HepG2 (cell line): ENCODE measurements at regions not wholly inside any gene's neighbourhood (a gene's known extent, or its start where the extent isn't known, plus 50 kb on each side); places are given as distances from the start of the nearest gene placed in this dataset.

Experiments
- ATAC-seq: fragments of 200-7000 bp; cut with Tn5 transposase; 3 replicates; pipeline ENCODE4 v1.9.1; 2020; ENCODE audit warnings: mild to moderate bottlenecking, moderate library complexity
- BruUV-seq: library from RNA; stranded (reverse); fragments of 400-500 nt; replicated peaks from 2 replicates; lab custom pipeline; 2021; lab: Mats Ljungman, UMichigan
- CTCF ChIA-PET: fragments of 300-600 bp; formaldehyde crosslinking; extraction: SDS; loops from one replicate; lab custom pipeline; 2021; ENCODE audit warnings: low total read pairs, inconsistent platforms, low intra/inter-chr PET ratio; lab: Yijun Ruan, JAX
- POLR2A ChIA-PET: fragments of 350-600 bp; sonication (Branson Sonifier 250); formaldehyde crosslinking; loops from one replicate; lab custom pipeline; 2020; ENCODE audit warnings: antibody characterized with exemption, inconsistent platforms; lab: Yijun Ruan, JAX
- DNase-seq: peaks from one replicate; pipeline ENCODE4 v3.0.0-alpha.2; 2015; ENCODE audit warnings: low spot score
- FAIRE-seq: peaks from 3 replicates; lab custom pipeline; 2011; peaks lifted over from hg19 to GRCh38; lab: Jason Lieb, UNC
- H2AFZ ChIP-seq: one replicate; pipeline ENCODE4 v1.6.1; 2011; ENCODE audit warnings: low read length, inconsistent platforms
- H3K27ac ChIP-seq: fragments of 300-600 bp; 3 replicates; pipeline ENCODE4 v1.8.0; 2011; ENCODE audit warnings: mixed run types, mild to moderate bottlenecking, mixed read lengths, low read length, inconsistent platforms; ENCODE audit not compliant: insufficient read depth; ENCODE audit errors: extremely low read length
- H3K27me3 ChIP-seq, 2 experiments: fragments of 200-600 bp in 1 of 2; 2 replicates in 1 of 2; 3 replicates in 1 of 2; pipeline versions ENCODE4 v1.6.0 to v1.8.0; 2011; ENCODE audit warnings: low read length in 2 of 2, mild to moderate bottlenecking in 2 of 2, moderate library complexity in 2 of 2, inconsistent platforms in 1 of 2; ENCODE audit not compliant: insufficient read depth in 2 of 2, control insufficient read depth in 1 of 2
- H3K36me3 ChIP-seq, 2 experiments: fragments of 200-600 bp in 1 of 2; replicated peaks in 1 of 2; 2 replicates in 1 of 2; 3 replicates in 1 of 2; pipeline versions ENCODE4 v1.5.1 to v1.8.0; 2011; ENCODE audit warnings: low read length in 2 of 2, inconsistent platforms in 1 of 2; ENCODE audit not compliant: insufficient read depth in 2 of 2, control insufficient read depth in 1 of 2
- H3K4me1 ChIP-seq: 2 replicates; pipeline ENCODE4 v1.5.1; 2012; ENCODE audit warnings: low read length, inconsistent platforms; ENCODE audit not compliant: insufficient read depth
- H3K4me2 ChIP-seq: 2 replicates; pipeline ENCODE4 v1.6.0; 2011; ENCODE audit warnings: low read depth, low read length, inconsistent platforms
- H3K4me3 ChIP-seq, 3 experiments: fragments of 200-600 bp in 1 of 3; sonication (generic), shearing (Covaris generic) in 1 of 3; replicated peaks in 1 of 3; 2 replicates each; pipeline ENCODE4 v1.5.1; 2011 to 2016; ENCODE audit warnings: low read length in 3 of 3, inconsistent platforms in 2 of 3, low read depth in 2 of 3, mild to moderate bottlenecking in 2 of 3, control low read depth in 1 of 3, mixed read lengths in 1 of 3; ENCODE audit not compliant: insufficient read depth in 1 of 3
- H3K79me2 ChIP-seq: one replicate; pipeline ENCODE4 v1.6.1; 2011; ENCODE audit warnings: low read length, inconsistent platforms; ENCODE audit not compliant: insufficient read depth
- H3K9ac ChIP-seq: 2 replicates; pipeline ENCODE4 v1.6.0; 2011; ENCODE audit warnings: mild to moderate bottlenecking, low read depth, low read length, inconsistent platforms; ENCODE audit not compliant: insufficient read depth
- H3K9me3 ChIP-seq: 2 replicates; pipeline ENCODE4 v1.5.1; 2012; ENCODE audit warnings: mild to moderate bottlenecking, low read length
- H4K20me1 ChIP-seq: 2 replicates; pipeline ENCODE4 v1.6.0; 2011; ENCODE audit warnings: inconsistent platforms, mild to moderate bottlenecking, low read length, moderate library complexity; ENCODE audit not compliant: insufficient read depth
- AKAP8 ChIP-seq: sonication (generic); formaldehyde crosslinking; IDR thresholded peaks from 2 replicates; pipeline ENCODE4 v1.5.1; 2020; ENCODE audit warnings: mild to moderate bottlenecking, missing genetic modification reagents
- CREB1 ChIP-seq, 2 experiments: fragments of 450-650 bp in 1 of 2; IDR thresholded peaks; 2 replicates each; pipeline ENCODE4 v1.6.1; 2016 to 2017; ENCODE audit warnings: control low read depth in 1 of 2, mild to moderate bottlenecking in 1 of 2, missing compliant biosample characterization in 1 of 2, missing genetic modification characterization in 1 of 2
- DPF2 ChIP-seq: sonication (generic); formaldehyde crosslinking; IDR thresholded peaks from 2 replicates; pipeline ENCODE4 v1.4.0; 2020; ENCODE audit warnings: mild to moderate bottlenecking, low read depth, missing genetic modification reagents, borderline replicate concordance
- KDM5B ChIP-seq: sonication (generic); formaldehyde crosslinking; IDR thresholded peaks from 2 replicates; pipeline ENCODE4 v1.4.0; 2020; ENCODE audit warnings: missing genetic modification reagents, mild to moderate bottlenecking, borderline replicate concordance
- NR2F6 ChIP-seq, 2 experiments: IDR thresholded peaks; 2 replicates each; pipeline ENCODE4 v1.6.1; 2016; ENCODE audit warnings: antibody characterized with exemption in 1 of 2, mild to moderate bottlenecking in 1 of 2
- PCBP1 ChIP-seq: fragments of 200-400 bp; formaldehyde crosslinking; IDR thresholded peaks from 2 replicates; pipeline ENCODE4 v1.6.1; 2017; ENCODE audit warnings: mild to moderate bottlenecking, low read depth, low read length, borderline replicate concordance
- SP1 ChIP-seq, 2 experiments: fragments of 450-650 bp in 1 of 2; sonication (generic) in 1 of 2; formaldehyde crosslinking in 1 of 2; IDR thresholded peaks; 2 replicates each; pipeline versions ENCODE4 v1.4.0 to v1.6.1; 2016 to 2020; ENCODE audit warnings: missing genetic modification reagents in 1 of 2
- TMF1 ChIP-seq: sonication (generic); formaldehyde crosslinking; IDR thresholded peaks from 2 replicates; pipeline ENCODE4 v1.8.1; 2022; ENCODE audit warnings: low read depth, missing genetic modification reagents
- ZNF350 ChIP-seq: sonication (generic); formaldehyde crosslinking; IDR thresholded peaks from 2 replicates; pipeline ENCODE4 v1.4.0; 2020; ENCODE audit warnings: mild to moderate bottlenecking, low read depth, missing genetic modification reagents, borderline replicate concordance
- ZSCAN12 ChIP-seq: sonication (generic); formaldehyde crosslinking; IDR thresholded peaks from 2 replicates; pipeline ENCODE4 v1.9.0; 2021; ENCODE audit warnings: mild to moderate bottlenecking, missing genetic modification reagents
- WGBS: methylation state at CpG from one replicate; pipeline ENCODE4 v1.1.6; 2017; ENCODE audit warnings: low lambda C conversion rate; 5-methylcytosine and 5-hydroxymethylcytosine counted together
- in situ Hi-C: cut with HindIII; loops from 2 replicates; pipeline ENCODE4 v1.10.0; 2017; ENCODE audit warnings: low pct_unique_long_range_greater_than_20kb; ENCODE audit not compliant: extremely low pct_ligation_motif_present
- intact Hi-C: fragments of 100-400 bp; cut with micrococcal nuclease; formaldehyde crosslinking; loops from one replicate; pipeline ENCODE4 v1.10.0; 2022; ENCODE audit not compliant: unreplicated experiment
- TF ChIP-seq, protein P1 (sequence below): sonication (generic); formaldehyde crosslinking; IDR thresholded peaks from 2 replicates; pipeline ENCODE4 v1.5.0; 2020; ENCODE audit warnings: missing genetic modification reagents
- TF ChIP-seq, protein P2 (sequence below): sonication (generic); formaldehyde crosslinking; IDR thresholded peaks from 2 replicates; pipeline ENCODE4 v1.5.0; 2020; ENCODE audit warnings: mild to moderate bottlenecking, missing genetic modification reagents
- TF ChIP-seq, protein P3 (sequence below): sonication (generic); formaldehyde crosslinking; IDR thresholded peaks from 2 replicates; pipeline ENCODE4 v1.5.0; 2020; ENCODE audit warnings: mild to moderate bottlenecking, missing genetic modification reagents, borderline replicate concordance
- TF ChIP-seq, protein P4 (sequence below): sonication (generic); formaldehyde crosslinking; IDR thresholded peaks from 2 replicates; pipeline ENCODE4 v1.8.0; 2022; ENCODE audit warnings: missing genetic modification reagents, mild to moderate bottlenecking, moderate library complexity, borderline replicate concordance

DNA sequence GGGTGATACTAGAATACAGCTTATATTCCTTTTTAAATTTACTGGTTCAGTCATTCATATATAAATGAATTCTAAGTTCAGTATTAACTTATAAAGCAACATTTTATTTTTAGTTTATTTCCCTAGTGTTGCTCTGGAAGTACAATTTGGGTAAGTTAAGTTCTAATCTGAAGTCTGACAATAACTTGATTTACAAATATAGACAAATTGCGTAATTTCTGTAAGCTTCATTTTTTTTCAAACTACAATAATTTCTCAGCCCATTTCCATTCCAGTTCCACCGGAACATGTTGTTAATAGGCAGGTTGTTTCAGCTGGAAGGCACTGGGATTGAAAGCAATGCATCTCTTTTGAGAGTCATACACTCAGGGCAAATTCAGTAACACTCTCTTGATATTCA, 2000.7 kb downstream of the OLFM4 start (continued):
- TF ChIP-seq, protein P1, sequence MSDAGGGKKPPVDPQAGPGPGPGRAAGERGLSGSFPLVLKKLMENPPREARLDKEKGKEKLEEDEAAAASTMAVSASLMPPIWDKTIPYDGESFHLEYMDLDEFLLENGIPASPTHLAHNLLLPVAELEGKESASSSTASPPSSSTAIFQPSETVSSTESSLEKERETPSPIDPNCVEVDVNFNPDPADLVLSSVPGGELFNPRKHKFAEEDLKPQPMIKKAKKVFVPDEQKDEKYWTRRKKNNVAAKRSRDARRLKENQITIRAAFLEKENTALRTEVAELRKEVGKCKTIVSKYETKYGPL (CRISPR knock-in tag), result no peak
- TF ChIP-seq ZSCAN12 (CRISPR knock-in tag), result no peak
- no peak for TF ChIP-seq TMF1 (CRISPR knock-in tag)
- TF ChIP-seq, protein P2, sequence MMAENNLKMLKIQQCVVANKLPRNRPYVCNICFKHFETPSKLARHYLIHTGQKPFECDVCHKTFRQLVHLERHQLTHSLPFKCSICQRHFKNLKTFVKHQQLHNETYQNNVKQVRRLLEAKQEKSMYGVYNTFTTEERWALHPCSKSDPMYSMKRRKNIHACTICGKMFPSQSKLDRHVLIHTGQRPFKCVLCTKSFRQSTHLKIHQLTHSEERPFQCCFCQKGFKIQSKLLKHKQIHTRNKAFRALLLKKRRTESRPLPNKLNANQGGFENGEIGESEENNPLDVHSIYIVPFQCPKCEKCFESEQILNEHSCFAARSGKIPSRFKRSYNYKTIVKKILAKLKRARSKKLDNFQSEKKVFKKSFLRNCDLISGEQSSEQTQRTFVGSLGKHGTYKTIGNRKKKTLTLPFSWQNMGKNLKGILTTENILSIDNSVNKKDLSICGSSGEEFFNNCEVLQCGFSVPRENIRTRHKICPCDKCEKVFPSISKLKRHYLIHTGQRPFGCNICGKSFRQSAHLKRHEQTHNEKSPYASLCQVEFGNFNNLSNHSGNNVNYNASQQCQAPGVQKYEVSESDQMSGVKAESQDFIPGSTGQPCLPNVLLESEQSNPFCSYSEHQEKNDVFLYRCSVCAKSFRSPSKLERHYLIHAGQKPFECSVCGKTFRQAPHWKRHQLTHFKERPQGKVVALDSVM (CRISPR knock-in tag), result no peak

DNA sequence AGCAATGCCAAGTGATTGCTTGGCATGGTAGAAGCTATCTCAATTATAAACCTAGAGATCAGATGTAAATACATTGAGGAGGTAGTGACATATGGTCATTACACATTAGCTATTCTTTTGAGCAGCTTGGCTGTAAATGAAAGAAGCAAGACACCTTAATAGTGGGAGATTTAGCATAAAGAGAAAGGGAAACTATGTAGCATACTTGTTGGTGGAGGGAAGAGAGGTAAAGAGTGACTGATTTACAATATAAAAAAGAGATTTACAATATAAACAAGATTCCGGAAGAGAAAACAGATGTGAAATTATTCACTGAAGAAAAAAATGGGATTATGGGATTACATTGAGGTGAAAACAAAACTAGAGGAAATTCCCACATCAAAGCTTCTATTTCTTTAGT, 2009.6 kb downstream of the OLFM4 start:
- intact Hi-C loops, result no loop called here
- 3% methylated on average over 1 of the region's 1 CpG for WGBS
- H3K27me3 ChIP-seq, result no peaks in the 10 kb centered on the region; a peak in 1 of 5 replicates
- no peak overlapping the region for H3K4me2 ChIP-seq
- CTCF ChIA-PET, result no interaction called here
- no peak overlapping the region for H3K4me3 ChIP-seq
- DNase-seq, result no peak
- no peak overlapping the region for H2AFZ ChIP-seq
- H3K79me2 ChIP-seq, result no peaks in the 10 kb centered on the region
- no peak for FAIRE-seq
- no peak overlapping the region for H3K27ac ChIP-seq
- H3K9me3 ChIP-seq, result peaks cover 50% of the 10 kb centered on the region
- no peaks in the 10 kb centered on the region for H3K36me3 ChIP-seq
- no peaks in the 10 kb centered on the region for H3K4me1 ChIP-seq
- in situ Hi-C loops, result no loop called here
- POLR2A ChIA-PET, result no interaction called here
- no peak for TF ChIP-seq DPF2 (CRISPR knock-in tag)
- TF ChIP-seq ZNF350 (CRISPR knock-in tag), result no peak
- TF ChIP-seq NR2F6 (IDR thresholded peaks at IDR 0.05), result no peak
- TF ChIP-seq NR2F6 (CRISPR knock-in tag; IDR thresholded peaks at IDR 0.05), result no peak
- no peak for TF ChIP-seq SP1 (IDR thresholded peaks at IDR 0.05)
- no peak for TF ChIP-seq SP1 (CRISPR knock-in tag; IDR thresholded peaks at IDR 0.05)
- TF ChIP-seq PCBP1, result no peak
- no peak for TF ChIP-seq KDM5B (CRISPR knock-in tag)
- TF ChIP-seq, protein P3, sequence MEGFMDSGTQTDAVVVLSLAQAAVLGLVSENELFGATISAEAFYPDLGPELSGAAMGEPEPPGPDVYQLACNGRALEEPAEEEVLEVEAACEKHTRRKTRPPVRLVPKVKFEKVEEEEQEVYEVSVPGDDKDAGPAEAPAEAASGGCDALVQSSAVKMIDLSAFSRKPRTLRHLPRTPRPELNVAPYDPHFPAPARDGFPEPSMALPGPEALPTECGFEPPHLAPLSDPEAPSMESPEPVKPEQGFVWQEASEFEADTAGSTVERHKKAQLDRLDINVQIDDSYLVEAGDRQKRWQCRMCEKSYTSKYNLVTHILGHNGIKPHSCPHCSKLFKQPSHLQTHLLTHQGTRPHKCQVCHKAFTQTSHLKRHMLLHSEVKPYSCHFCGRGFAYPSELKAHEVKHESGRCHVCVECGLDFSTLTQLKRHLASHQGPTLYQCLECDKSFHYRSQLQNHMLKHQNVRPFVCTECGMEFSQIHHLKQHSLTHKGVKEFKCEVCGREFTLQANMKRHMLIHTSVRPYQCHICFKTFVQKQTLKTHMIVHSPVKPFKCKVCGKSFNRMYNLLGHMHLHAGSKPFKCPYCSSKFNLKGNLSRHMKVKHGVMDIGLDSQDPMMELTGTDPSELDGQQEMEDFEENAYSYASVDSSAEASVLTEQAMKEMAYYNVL (CRISPR knock-in tag), result no peak
- TF ChIP-seq CREB1 (IDR thresholded peaks at IDR 0.05), result no peak
- no peak for TF ChIP-seq CREB1 (CRISPR knock-in tag; IDR thresholded peaks at IDR 0.05)
- TF ChIP-seq AKAP8 (CRISPR knock-in tag), result no peak
- TF ChIP-seq, protein P4, sequence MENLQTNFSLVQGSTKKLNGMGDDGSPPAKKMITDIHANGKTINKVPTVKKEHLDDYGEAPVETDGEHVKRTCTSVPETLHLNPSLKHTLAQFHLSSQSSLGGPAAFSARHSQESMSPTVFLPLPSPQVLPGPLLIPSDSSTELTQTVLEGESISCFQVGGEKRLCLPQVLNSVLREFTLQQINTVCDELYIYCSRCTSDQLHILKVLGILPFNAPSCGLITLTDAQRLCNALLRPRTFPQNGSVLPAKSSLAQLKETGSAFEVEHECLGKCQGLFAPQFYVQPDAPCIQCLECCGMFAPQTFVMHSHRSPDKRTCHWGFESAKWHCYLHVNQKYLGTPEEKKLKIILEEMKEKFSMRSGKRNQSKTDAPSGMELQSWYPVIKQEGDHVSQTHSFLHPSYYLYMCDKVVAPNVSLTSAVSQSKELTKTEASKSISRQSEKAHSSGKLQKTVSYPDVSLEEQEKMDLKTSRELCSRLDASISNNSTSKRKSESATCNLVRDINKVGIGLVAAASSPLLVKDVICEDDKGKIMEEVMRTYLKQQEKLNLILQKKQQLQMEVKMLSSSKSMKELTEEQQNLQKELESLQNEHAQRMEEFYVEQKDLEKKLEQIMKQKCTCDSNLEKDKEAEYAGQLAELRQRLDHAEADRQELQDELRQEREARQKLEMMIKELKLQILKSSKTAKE (CRISPR knock-in tag), result no peak
- BruUV-seq, result no TSS peak
- H4K20me1 ChIP-seq, result no peaks in the 10 kb centered on the region
- H3K9ac ChIP-seq, result no peak overlapping the region
- no peak for ATAC-seq
